Astrocyte (in vitro differentiated cells and primary cell): ENCODE measurements at regions not wholly inside any gene's neighbourhood (a gene's known extent, or its start where the extent isn't known, plus 50 kb on each side); places are given as distances from the start of the nearest gene placed in this dataset.

Experiments
- CTCF ChIP-seq: IDR thresholded peaks from 2 replicates; pipeline ENCODE4 v1.5.1; 2011; ENCODE audit warnings: low read depth, mild to moderate bottlenecking, inconsistent platforms, low read length, moderate library complexity; ENCODE audit not compliant: insufficient read depth
- EZH2 ChIP-seq: IDR thresholded peaks from 2 replicates; pipeline ENCODE4 v1.6.1; 2012; ENCODE audit warnings: mild to moderate bottlenecking, low read length, inconsistent platforms; ENCODE audit not compliant: insufficient read depth

DNA sequence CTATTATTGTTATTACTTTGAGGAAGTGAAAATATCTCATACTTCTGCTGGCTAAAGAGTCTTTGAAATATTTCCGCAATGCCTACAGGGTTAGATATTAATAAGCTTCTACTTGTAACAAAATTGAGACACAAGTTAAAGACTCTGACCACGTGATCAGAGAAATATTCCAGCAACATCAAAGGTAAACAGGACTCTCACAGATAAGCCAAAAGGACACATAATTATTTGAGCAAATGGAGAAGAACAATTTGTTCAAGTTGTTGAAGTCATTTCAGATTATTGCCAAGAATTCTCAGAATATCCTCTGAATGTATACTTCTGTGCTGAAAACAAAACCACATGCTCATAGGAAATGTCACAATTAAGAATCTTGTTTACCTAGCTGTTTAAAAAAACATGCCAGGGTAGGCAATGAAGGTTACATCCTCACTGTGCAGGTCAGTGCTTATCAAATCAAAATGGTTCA is 225.8 kb upstream of the ALCAM start:
- TF ChIP-seq CTCF (no peak), EZH2 (no peak)
